Effector memory CD4-positive, alpha-beta T cell (primary cell): ENCODE measurements at regions not wholly inside any gene's neighbourhood (a gene's known extent, or its start where the extent isn't known, plus 50 kb on each side); places are given as distances from the start of the nearest gene placed in this dataset.
"Not testable (repeated sequence)": the region's sequence is repeated elsewhere in the genome, so short reads cannot be mapped to it uniquely, and the experiment has no call there.

ENCODE experiments used
- DNase-seq, 3 donors: peaks; one replicate each; pipeline ENCODE4 v3.0.0-alpha.2; 2020
- H3K27ac ChIP-seq: 2 replicates; pipeline ENCODE4 v1.7.0; 2013; ENCODE audit warnings: mild to moderate bottlenecking, low read length, moderate library complexity; ENCODE audit not compliant: insufficient read depth, poor library complexity, severe bottlenecking
- H3K27me3 ChIP-seq: replicated peaks from 2 replicates; pipeline ENCODE4 v1.7.0; 2013; ENCODE audit warnings: mild to moderate bottlenecking, low read length; ENCODE audit not compliant: insufficient read depth, control insufficient read depth, poor library complexity, severe bottlenecking
- H3K36me3 ChIP-seq: 2 replicates; pipeline ENCODE4 v1.7.0; 2013; ENCODE audit warnings: mild to moderate bottlenecking, low read length, moderate library complexity; ENCODE audit not compliant: control insufficient read depth, insufficient read depth
- H3K4me1 ChIP-seq: 2 replicates; pipeline ENCODE4 v1.7.0; 2013; ENCODE audit warnings: low read length, mild to moderate bottlenecking; ENCODE audit not compliant: control insufficient read depth, insufficient read depth, poor library complexity, severe bottlenecking
- H3K4me3 ChIP-seq: 2 replicates; pipeline ENCODE4 v1.7.0; 2013; ENCODE audit warnings: low read length, low read depth, mild to moderate bottlenecking; ENCODE audit not compliant: insufficient read depth, poor library complexity, severe bottlenecking
- H3K9me3 ChIP-seq: 2 replicates; pipeline ENCODE4 v1.7.0; 2013; ENCODE audit warnings: mild to moderate bottlenecking, low read length, moderate library complexity; ENCODE audit not compliant: control insufficient read depth

GRCh38 chr2:82954868-82955267, 1504.2 kb downstream of the SUCLG1 start:
- no peak overlapping the region for H3K27ac ChIP-seq
- no peak for DNase-seq
- no peaks in the 10 kb centered on the region for H3K27me3 ChIP-seq
- no peaks in the 10 kb centered on the region for H3K36me3 ChIP-seq
- H3K9me3 ChIP-seq, result no peaks in the 10 kb centered on the region
- no peak overlapping the region for H3K4me3 ChIP-seq
- no peaks in the 10 kb centered on the region for H3K4me1 ChIP-seq

GRCh38 chr2:82939211-82939610, 1519.9 kb downstream of the SUCLG1 start:
- Histone ChIP-seq H3K27ac (no peak overlapping the region), H3K4me1 (no peaks in the 10 kb centered on the region), H3K36me3 (no peaks in the 10 kb centered on the region), H3K9me3 (no peaks in the 10 kb centered on the region), H3K4me3 (no peak overlapping the region), H3K27me3 (no peaks in the 10 kb centered on the region)
- no peak for DNase-seq

DNA sequence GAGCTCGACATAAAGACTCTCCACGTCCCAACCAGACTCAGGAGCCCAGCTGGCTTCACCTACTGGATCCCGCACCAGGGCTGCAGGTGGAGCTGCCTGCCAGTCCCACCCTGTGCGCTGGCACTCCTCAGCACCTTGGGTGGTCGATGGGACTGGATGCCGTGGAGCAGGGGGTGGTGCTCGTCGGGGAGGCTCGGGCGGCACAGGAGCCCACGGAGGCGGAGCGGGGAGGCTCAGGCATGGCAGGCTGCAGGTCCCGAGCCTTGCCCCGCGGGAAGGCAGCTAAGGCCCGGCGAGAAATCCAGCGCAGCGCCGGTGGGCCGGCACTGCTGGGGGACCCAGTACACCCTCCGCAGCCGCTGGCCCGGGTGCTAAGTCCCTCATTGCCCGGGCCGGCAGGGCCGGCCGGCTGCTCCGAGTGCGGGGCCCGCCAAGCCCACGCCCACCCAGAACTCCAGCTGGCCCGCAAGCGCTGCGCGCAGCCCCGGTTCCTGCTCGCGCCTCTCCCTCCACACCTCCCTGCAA, 1520.7 kb downstream of the SUCLG1 start:
- H3K27ac ChIP-seq, H3K4me3 ChIP-seq, H3K4me1 ChIP-seq, H3K9me3 ChIP-seq, DNase-seq, H3K27me3 ChIP-seq, H3K36me3 ChIP-seq: not testable (repeated sequence)

- Histone ChIP-seq H3K27ac (no peak overlapping the region), H3K4me3 (no peak overlapping the region), H3K36me3 (no peaks in the 10 kb centered on the region), H3K9me3 (no peaks in the 10 kb centered on the region), H3K4me1 (no peaks in the 10 kb centered on the region), H3K27me3 (no peaks in the 10 kb centered on the region)
- DNase-seq, result no peak
Observed at GRCh38 chr2:82913566-82913965, 1545.5 kb downstream of the SUCLG1 start.

DNA sequence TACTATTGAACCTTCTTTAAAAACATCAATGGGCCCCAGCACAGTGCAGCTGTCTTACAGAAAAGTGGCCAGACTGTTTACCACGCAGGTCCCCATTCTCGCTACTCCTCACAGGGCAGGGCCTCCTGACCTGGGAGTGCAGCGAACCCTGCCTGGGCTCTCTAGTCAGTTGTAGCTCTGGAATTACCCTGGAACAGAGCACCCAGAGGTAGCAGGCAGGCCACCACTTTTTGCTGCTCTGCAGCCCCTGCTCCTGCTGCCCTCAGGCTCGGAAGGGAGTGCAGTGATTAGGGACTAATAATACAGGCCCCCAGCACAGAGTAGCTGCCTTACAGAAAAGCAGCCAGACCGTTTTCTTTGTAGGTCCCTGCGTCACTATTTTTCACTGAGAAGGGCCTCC, 1563.0 kb downstream of the SUCLG1 start:
- no peak for DNase-seq
- H3K27me3 ChIP-seq, result no peaks in the 10 kb centered on the region
- H3K4me3 ChIP-seq, result no peak overlapping the region
- H3K4me1 ChIP-seq, result no peaks in the 10 kb centered on the region
- H3K27ac ChIP-seq, result no peak overlapping the region
- no peaks in the 10 kb centered on the region for H3K36me3 ChIP-seq
- H3K9me3 ChIP-seq, result no peaks in the 10 kb centered on the region

- no peaks in the 10 kb centered on the region for H3K36me3 ChIP-seq
- H3K4me3 ChIP-seq, result no peak overlapping the region
- H3K27ac ChIP-seq, result no peak overlapping the region
- no peak for DNase-seq
- H3K9me3 ChIP-seq, result no peaks in the 10 kb centered on the region
- H3K4me1 ChIP-seq, result no peaks in the 10 kb centered on the region
- no peaks in the 10 kb centered on the region for H3K27me3 ChIP-seq
Observed at GRCh38 chr2:82893190-82893589, 1565.9 kb downstream of the SUCLG1 start.

DNA sequence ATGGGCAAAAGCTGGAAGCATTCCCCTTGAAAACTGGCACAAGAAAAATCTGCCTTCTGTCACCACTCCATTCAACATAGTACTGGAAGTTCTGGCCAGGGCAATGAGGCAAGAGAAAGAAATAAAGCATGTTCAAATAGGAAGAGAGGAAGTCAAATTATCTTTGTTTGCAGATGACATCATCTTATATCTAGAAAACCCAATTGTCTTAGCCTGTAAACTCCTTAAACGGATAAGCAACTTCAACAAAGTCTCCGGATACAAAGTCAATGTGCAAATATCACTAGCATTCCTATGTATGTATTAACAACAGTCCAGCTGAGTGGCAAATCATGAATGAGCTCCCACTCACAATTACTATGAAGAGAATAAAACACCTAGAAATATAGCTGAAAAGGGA, 1579.3 kb downstream of the SUCLG1 start:
- Histone ChIP-seq H3K4me1 (no peaks in the 10 kb centered on the region), H3K27me3 (no peaks in the 10 kb centered on the region), H3K27ac (no peak overlapping the region), H3K4me3 (no peak overlapping the region), H3K36me3 (no peaks in the 10 kb centered on the region), H3K9me3 (no peaks in the 10 kb centered on the region)
- no peak for DNase-seq

GRCh38 chr2:82875858-82876257, 1583.2 kb downstream of the SUCLG1 start:
- DNase-seq, result no peak
- Histone ChIP-seq H3K4me3 (no peak overlapping the region), H3K27ac (no peak overlapping the region), H3K27me3 (no peaks in the 10 kb centered on the region), H3K4me1 (no peaks in the 10 kb centered on the region), H3K9me3 (no peaks in the 10 kb centered on the region), H3K36me3 (no peaks in the 10 kb centered on the region)

DNA sequence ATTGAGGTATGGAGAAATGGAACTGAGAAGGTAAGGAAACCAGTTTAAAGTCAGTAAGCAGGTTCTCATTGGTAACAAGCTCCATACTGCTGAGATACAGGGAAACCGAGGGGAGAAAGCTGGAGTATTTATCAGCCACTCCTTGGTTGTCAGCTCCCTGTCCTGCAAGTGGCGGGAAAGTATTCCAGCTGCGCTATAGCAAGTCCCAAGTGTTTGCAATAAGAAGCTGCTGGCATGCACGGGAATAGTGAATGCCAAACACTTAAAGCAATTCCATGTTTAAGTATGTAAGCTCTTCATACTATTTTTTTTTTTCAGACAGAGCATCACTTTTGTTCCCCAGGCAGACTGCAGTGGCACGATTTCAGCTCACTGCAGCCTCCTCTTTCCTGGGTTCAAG, 1601.1 kb downstream of the SUCLG1 start:
- H3K27me3 ChIP-seq, result no peaks in the 10 kb centered on the region
- no peak for DNase-seq
- H3K4me1 ChIP-seq, result no peaks in the 10 kb centered on the region
- H3K36me3 ChIP-seq, result no peaks in the 10 kb centered on the region
- H3K4me3 ChIP-seq, result no peak overlapping the region
- H3K9me3 ChIP-seq, result no peaks in the 10 kb centered on the region
- H3K27ac ChIP-seq, result no peak overlapping the region

DNA sequence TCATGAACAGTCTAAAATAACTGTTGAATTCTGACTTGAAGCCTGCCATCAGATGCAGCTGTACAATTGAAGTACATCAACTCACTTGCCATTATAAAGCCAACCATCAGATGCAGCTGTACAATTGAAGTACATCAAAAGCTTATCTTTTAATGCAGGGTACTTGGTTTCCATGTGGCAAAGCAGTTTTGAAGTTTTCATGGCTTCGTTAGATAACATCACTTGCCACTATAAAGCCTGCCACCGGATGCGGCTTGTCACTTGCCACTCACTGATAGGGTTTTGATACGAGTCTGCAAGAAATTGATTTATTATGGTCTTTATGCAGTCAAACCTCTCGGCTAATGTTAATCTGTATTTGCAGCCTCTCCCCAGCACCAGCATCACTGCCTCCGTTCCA, 1605.8 kb downstream of the SUCLG1 start:
- DNase-seq, result no peak
- no peaks in the 10 kb centered on the region for H3K36me3 ChIP-seq
- H3K9me3 ChIP-seq, result no peaks in the 10 kb centered on the region
- H3K27me3 ChIP-seq, result no peaks in the 10 kb centered on the region
- H3K27ac ChIP-seq, result no peak overlapping the region
- H3K4me3 ChIP-seq, result no peak overlapping the region
- no peaks in the 10 kb centered on the region for H3K4me1 ChIP-seq

- no peaks in the 10 kb centered on the region for H3K4me1 ChIP-seq
Observed at GRCh38 chr2:82852787-82853186, 1606.3 kb downstream of the SUCLG1 start.

More at GRCh38 chr2:82852787-82853186, 1606.3 kb downstream of the SUCLG1 start:
- DNase-seq, result no peak
- H3K4me3 ChIP-seq, result no peak overlapping the region
- H3K27me3 ChIP-seq, result no peaks in the 10 kb centered on the region
- no peaks in the 10 kb centered on the region for H3K9me3 ChIP-seq
- H3K27ac ChIP-seq, result no peak overlapping the region
- no peaks in the 10 kb centered on the region for H3K36me3 ChIP-seq
